Activated T-helper 1 cell treated with anti-CD3 and anti-CD28 coated beads, Interleukin-12 subunit alpha, Interleukin-12 subunit beta, Interleukin-2, Interleukin-4 antibody, amounts not matched to agents 30 ng/mL and 10 ng/mL and 1 ng/mL, durations not matched to agents 14 hours and 24 hours and 36 hours (primary cell): ENCODE measurements at regions not wholly inside any gene's neighbourhood (a gene's known extent, or its start where the extent isn't known, plus 50 kb on each side); places are given as distances from the start of the nearest gene placed in this dataset.
"Not testable (repeated sequence)": the region's sequence is repeated elsewhere in the genome, so short reads cannot be mapped to it uniquely, and the experiment has no call there.

Source experiments
- DNase-seq: peaks from one replicate; pipeline ENCODE4 v3.0.0; 2021; ENCODE audit warnings: low spot score
- H3K27ac Mint-ChIP-seq: one replicate; pipeline ENCODE4 v1.8.0; 2021; ENCODE audit warnings: mild to moderate bottlenecking, mixed read lengths
- H3K27me3 Mint-ChIP-seq: one replicate; pipeline ENCODE4 v1.8.0; 2022; ENCODE audit warnings: mild to moderate bottlenecking, moderate library complexity, mixed read lengths; ENCODE audit not compliant: insufficient read depth
- H3K36me3 Mint-ChIP-seq: one replicate; pipeline ENCODE4 v1.8.0; 2021; ENCODE audit warnings: low read depth, mixed read lengths
- H3K4me1 Mint-ChIP-seq: one replicate; pipeline ENCODE4 v1.8.0; 2021; ENCODE audit warnings: low read depth, mixed read lengths
- H3K4me3 Mint-ChIP-seq: one replicate; pipeline ENCODE4 v1.8.0; 2021; ENCODE audit warnings: mild to moderate bottlenecking, moderate library complexity, mixed read lengths
- H3K9me3 Mint-ChIP-seq: one replicate; pipeline ENCODE4 v1.8.0; 2021; ENCODE audit warnings: mixed read lengths
- intact Hi-C: fragments of 100-400 bp; cut with micrococcal nuclease; formaldehyde crosslinking; loops from one replicate; pipeline ENCODE4 v1.15.1; 2024

- no peaks in the 10 kb centered on the region for H3K27me3 Mint-ChIP-seq
- H3K27ac Mint-ChIP-seq: no peak overlapping the region
- intact Hi-C loops: no loop called here
- H3K36me3 Mint-ChIP-seq: no peaks in the 10 kb centered on the region
- no peaks in the 10 kb centered on the region for H3K9me3 Mint-ChIP-seq
- H3K4me1 Mint-ChIP-seq: peaks cover 12% of the 10 kb centered on the region
- no peak for DNase-seq
- H3K4me3 Mint-ChIP-seq: no peak overlapping the region
These were observed 170.3 kb upstream of the SPRED2 start for GRCh38 chr2:65602603-65603235.

GRCh38 chr2:65600871-65601270 lies 168.5 kb upstream of the SPRED2 start:
- H3K36me3 Mint-ChIP-seq, H3K4me3 Mint-ChIP-seq, H3K27ac Mint-ChIP-seq, DNase-seq, H3K9me3 Mint-ChIP-seq, intact Hi-C loops, H3K27me3 Mint-ChIP-seq, H3K4me1 Mint-ChIP-seq: not testable (repeated sequence)

- DNase-seq, H3K27me3 Mint-ChIP-seq, H3K36me3 Mint-ChIP-seq, H3K4me3 Mint-ChIP-seq, H3K27ac Mint-ChIP-seq, intact Hi-C loops, H3K4me1 Mint-ChIP-seq, H3K9me3 Mint-ChIP-seq: not testable (repeated sequence)
These were observed 168.0 kb upstream of the SPRED2 start for GRCh38 chr2:65600351-65600750.

- peaks cover 5% of the 10 kb centered on the region for H3K27me3 Mint-ChIP-seq
- no peaks in the 10 kb centered on the region for H3K9me3 Mint-ChIP-seq
- intact Hi-C loops: no loop called here
- H3K27ac Mint-ChIP-seq: no peak overlapping the region
- H3K36me3 Mint-ChIP-seq: no peaks in the 10 kb centered on the region
- no peak for DNase-seq
- no peaks in the 10 kb centered on the region for H3K4me1 Mint-ChIP-seq
- no peak overlapping the region for H3K4me3 Mint-ChIP-seq
These were observed 167.3 kb upstream of the SPRED2 start for GRCh38 chr2:65599693-65600092.

GRCh38 chr2:65598996-65599395 lies 166.6 kb upstream of the SPRED2 start:
- intact Hi-C loops: no loop called here
- H3K36me3 Mint-ChIP-seq: no peaks in the 10 kb centered on the region
- no peak overlapping the region for H3K27ac Mint-ChIP-seq
- peaks cover 8% of the 10 kb centered on the region for H3K27me3 Mint-ChIP-seq
- no peak for DNase-seq
- H3K9me3 Mint-ChIP-seq: no peaks in the 10 kb centered on the region
- H3K4me3 Mint-ChIP-seq: no peak overlapping the region
- H3K4me1 Mint-ChIP-seq: no peaks in the 10 kb centered on the region

GRCh38 chr2:65598264-65598663 lies 165.9 kb upstream of the SPRED2 start:
- no peaks in the 10 kb centered on the region for H3K4me1 Mint-ChIP-seq
- H3K4me3 Mint-ChIP-seq: no peak overlapping the region
- no peaks in the 10 kb centered on the region for H3K36me3 Mint-ChIP-seq

GRCh38 chr2:65595630-65596029 lies 163.2 kb upstream of the SPRED2 start:
- DNase-seq: no peak
- H3K27ac Mint-ChIP-seq: no peak overlapping the region
- intact Hi-C loops: no loop called here
- H3K36me3 Mint-ChIP-seq: no peaks in the 10 kb centered on the region
- no peak overlapping the region for H3K4me3 Mint-ChIP-seq
- no peaks in the 10 kb centered on the region for H3K4me1 Mint-ChIP-seq
- H3K27me3 Mint-ChIP-seq: peaks cover 12% of the 10 kb centered on the region
- H3K9me3 Mint-ChIP-seq: no peaks in the 10 kb centered on the region

More at GRCh38 chr2:65598264-65598663, 165.9 kb upstream of the SPRED2 start:
- Mint-ChIP-seq H3K27ac (no peak overlapping the region), H3K9me3 (no peaks in the 10 kb centered on the region), H3K27me3 (peaks cover 8% of the 10 kb centered on the region)
- DNase-seq: no peak
- intact Hi-C loops: no loop called here

GRCh38 chr2:65594150-65594549 lies 161.8 kb upstream of the SPRED2 start:
- Mint-ChIP-seq H3K4me3 (no peak overlapping the region), H3K9me3 (no peaks in the 10 kb centered on the region), H3K27ac (no peak overlapping the region), H3K27me3 (peaks cover 12% of the 10 kb centered on the region), H3K36me3 (no peaks in the 10 kb centered on the region), H3K4me1 (no peaks in the 10 kb centered on the region)
- DNase-seq: no peak
- intact Hi-C loops: no loop called here

GRCh38 chr2:65589667-65590066 lies 157.3 kb upstream of the SPRED2 start:
- Mint-ChIP-seq H3K27ac (no peak overlapping the region), H3K27me3 (peaks cover 7% of the 10 kb centered on the region), H3K9me3 (no peaks in the 10 kb centered on the region), H3K36me3 (no peaks in the 10 kb centered on the region), H3K4me1 (no peaks in the 10 kb centered on the region), H3K4me3 (no peak overlapping the region)
- intact Hi-C loops: no loop called here
- DNase-seq: no peak

GRCh38 chr2:65587779-65588178 lies 155.4 kb upstream of the SPRED2 start:
- no peaks in the 10 kb centered on the region for H3K36me3 Mint-ChIP-seq
- no peak for DNase-seq
- intact Hi-C loops: no loop called here
- no peaks in the 10 kb centered on the region for H3K4me1 Mint-ChIP-seq
- peaks cover 2% of the 10 kb centered on the region for H3K27me3 Mint-ChIP-seq
- no peak overlapping the region for H3K4me3 Mint-ChIP-seq
- H3K9me3 Mint-ChIP-seq: no peaks in the 10 kb centered on the region
- H3K27ac Mint-ChIP-seq: no peak overlapping the region

GRCh38 chr2:65586516-65586915 lies 154.1 kb upstream of the SPRED2 start:
- no peak for DNase-seq
- Mint-ChIP-seq H3K4me3 (no peak overlapping the region), H3K9me3 (no peaks in the 10 kb centered on the region), H3K27ac (no peak overlapping the region), H3K36me3 (no peaks in the 10 kb centered on the region), H3K27me3 (no peaks in the 10 kb centered on the region), H3K4me1 (no peaks in the 10 kb centered on the region)
- intact Hi-C loops: no loop called here

- no peaks in the 10 kb centered on the region for H3K36me3 Mint-ChIP-seq
- intact Hi-C loops: no loop called here
These were observed 150.7 kb upstream of the SPRED2 start for GRCh38 chr2:65583061-65583460.

GRCh38 chr2:65582364-65582763 lies 150.0 kb upstream of the SPRED2 start:
- Mint-ChIP-seq H3K27me3 (peaks cover 6% of the 10 kb centered on the region), H3K27ac (no peak overlapping the region), H3K36me3 (no peaks in the 10 kb centered on the region), H3K9me3 (no peaks in the 10 kb centered on the region), H3K4me1 (no peaks in the 10 kb centered on the region), H3K4me3 (no peak overlapping the region)
- intact Hi-C loops: no loop called here
- DNase-seq: no peak

More at GRCh38 chr2:65583061-65583460, 150.7 kb upstream of the SPRED2 start:
- H3K27ac Mint-ChIP-seq: no peak overlapping the region
- H3K27me3 Mint-ChIP-seq: peaks cover 2% of the 10 kb centered on the region
- no peaks in the 10 kb centered on the region for H3K9me3 Mint-ChIP-seq
- H3K4me1 Mint-ChIP-seq: no peaks in the 10 kb centered on the region
- H3K4me3 Mint-ChIP-seq: no peak overlapping the region
- DNase-seq: no peak

GRCh38 chr2:65580824-65581223 lies 148.4 kb upstream of the SPRED2 start:
- no peak overlapping the region for H3K27ac Mint-ChIP-seq
- H3K4me1 Mint-ChIP-seq: no peaks in the 10 kb centered on the region
- H3K9me3 Mint-ChIP-seq: no peaks in the 10 kb centered on the region
- H3K27me3 Mint-ChIP-seq: peaks cover 10% of the 10 kb centered on the region
- no peak overlapping the region for H3K4me3 Mint-ChIP-seq
- no peaks in the 10 kb centered on the region for H3K36me3 Mint-ChIP-seq
- DNase-seq: no peak
- intact Hi-C loops: no loop called here
